Neural cell (in vitro differentiated cells): ENCODE measurements at regions not wholly inside any gene's neighbourhood (a gene's known extent, or its start where the extent isn't known, plus 50 kb on each side); places are given as distances from the start of the nearest gene placed in this dataset.

ENCODE experiments used
- H2AFZ ChIP-seq: fragments of 200-600, 300-800 bp; sonication (generic), shearing (Covaris generic); 2 replicates; pipeline ENCODE4 v1.6.0; 2014; ENCODE audit warnings: low read depth, mild to moderate bottlenecking, antibody characterized with exemption, low read length, moderate library complexity
- H3F3A ChIP-seq: fragments of 200-600 bp; shearing (Covaris generic); 2 replicates; pipeline ENCODE4 v1.6.1; 2016; ENCODE audit warnings: mild to moderate bottlenecking, moderate library complexity, mixed read lengths, antibody characterized with exemption, low read length; ENCODE audit not compliant: insufficient read depth, poor library complexity, severe bottlenecking
- H3K27ac ChIP-seq: fragments of 200-600, 300-800 bp; sonication (generic), shearing (Covaris generic); 2 replicates; pipeline ENCODE4 v1.5.1; 2014; ENCODE audit warnings: mild to moderate bottlenecking, low read length, moderate library complexity
- H3K27me3 ChIP-seq: fragments of 300-800, 200-600 bp; sonication (generic), shearing (Covaris generic); 2 replicates; pipeline ENCODE4 v1.6.0; 2014; ENCODE audit warnings: mild to moderate bottlenecking, low read depth, low read length, moderate library complexity; ENCODE audit not compliant: insufficient read depth
- H3K36me3 ChIP-seq: fragments of 300-800, 200-600 bp; sonication (generic), shearing (Covaris generic); 2 replicates; pipeline ENCODE4 v1.5.1; 2014; ENCODE audit warnings: mild to moderate bottlenecking, antibody characterized with exemption, low read length, moderate library complexity; ENCODE audit not compliant: insufficient read depth
- H3K4me2 ChIP-seq: fragments of 300-800, 200-600 bp; sonication (generic), shearing (Covaris generic); 2 replicates; pipeline ENCODE4 v1.6.0; 2014; ENCODE audit warnings: mild to moderate bottlenecking, low read length
- H3K4me3 ChIP-seq: fragments of 300-800, 200-600 bp; sonication (generic), shearing (Covaris generic); 2 replicates; pipeline ENCODE4 v1.5.1; 2014; ENCODE audit warnings: mild to moderate bottlenecking, low read length, moderate library complexity
- H3K79me2 ChIP-seq: fragments of 200-600 bp; shearing (Covaris generic); replicated peaks from 2 replicates; pipeline ENCODE4 v1.6.0; 2014; ENCODE audit warnings: mild to moderate bottlenecking, low read length, moderate library complexity; ENCODE audit not compliant: insufficient read depth
- H3K9ac ChIP-seq: fragments of 300-800, 200-600 bp; sonication (generic), shearing (Covaris generic); 2 replicates; pipeline ENCODE4 v1.6.1; 2016; ENCODE audit warnings: mild to moderate bottlenecking, low read length, mixed read lengths
- H3K9me2 ChIP-seq: fragments of 200-600 bp; shearing (Covaris generic); 2 replicates; pipeline ENCODE4 v1.6.1; 2016; ENCODE audit warnings: mild to moderate bottlenecking, low read length, mixed read lengths; ENCODE audit not compliant: insufficient read depth
- H3K9me3 ChIP-seq: fragments of 200-600, 300-800 bp; sonication (generic), shearing (Covaris generic); 2 replicates; pipeline ENCODE4 v1.6.1; 2016; ENCODE audit warnings: mild to moderate bottlenecking, mixed run types, low read length, moderate library complexity, mixed read lengths
- H4K20me1 ChIP-seq: fragments of 200-600 bp; shearing (Covaris generic); 2 replicates; pipeline ENCODE4 v1.6.1; 2016; ENCODE audit warnings: mild to moderate bottlenecking, mixed run types; ENCODE audit not compliant: insufficient read depth
- EP300 ChIP-seq: fragments of 450-650 bp; conservative IDR thresholded peaks from 2 replicates; pipeline ENCODE4 v1.6.1; 2014; ENCODE audit warnings: antibody characterized with exemption, mild to moderate bottlenecking, moderate library complexity; ENCODE audit not compliant: poor library complexity, severe bottlenecking
- EZH2 ChIP-seq: fragments of 200-600, 300-800 bp; shearing (Covaris generic), sonication (generic); IDR thresholded peaks from 2 replicates; pipeline ENCODE4 v1.6.1; 2014; ENCODE audit warnings: antibody characterized with exemption, low read length, borderline replicate concordance, mild to moderate bottlenecking; ENCODE audit not compliant: insufficient read depth, poor library complexity, severe bottlenecking
- MXI1 ChIP-seq: fragments of 450-650 bp; conservative IDR thresholded peaks from 2 replicates; pipeline ENCODE4 v1.6.1; 2014; ENCODE audit warnings: antibody characterized with exemption, mild to moderate bottlenecking; ENCODE audit not compliant: poor library complexity, severe bottlenecking
- POLR2AphosphoS5 ChIP-seq: IDR thresholded peaks from 2 replicates; pipeline ENCODE4 v1.6.1; 2012
- RAD21 ChIP-seq: fragments of 450-650 bp; conservative IDR thresholded peaks from 2 replicates; pipeline ENCODE4 v1.6.1; 2014; ENCODE audit warnings: antibody characterized with exemption, mild to moderate bottlenecking, moderate library complexity
- SMC3 ChIP-seq: fragments of 450-650 bp; conservative IDR thresholded peaks from 2 replicates; pipeline ENCODE4 v1.6.1; 2014; ENCODE audit warnings: antibody characterized with exemption, mild to moderate bottlenecking, moderate library complexity; ENCODE audit not compliant: poor library complexity
- TAF1 ChIP-seq: IDR thresholded peaks from 2 replicates; pipeline ENCODE4 v1.6.1; 2012; ENCODE audit warnings: low read depth
- TF ChIP-seq, protein P1 (sequence below): IDR thresholded peaks from 2 replicates; pipeline ENCODE4 v1.6.1; 2012; ENCODE audit warnings: borderline replicate concordance
- TF ChIP-seq, protein P2 (sequence below): fragments of 450-650 bp; IDR thresholded peaks from 2 replicates; pipeline ENCODE4 v1.5.1; 2014; ENCODE audit warnings: antibody characterized with exemption, mild to moderate bottlenecking, moderate library complexity; ENCODE audit not compliant: poor library complexity, severe bottlenecking

DNA sequence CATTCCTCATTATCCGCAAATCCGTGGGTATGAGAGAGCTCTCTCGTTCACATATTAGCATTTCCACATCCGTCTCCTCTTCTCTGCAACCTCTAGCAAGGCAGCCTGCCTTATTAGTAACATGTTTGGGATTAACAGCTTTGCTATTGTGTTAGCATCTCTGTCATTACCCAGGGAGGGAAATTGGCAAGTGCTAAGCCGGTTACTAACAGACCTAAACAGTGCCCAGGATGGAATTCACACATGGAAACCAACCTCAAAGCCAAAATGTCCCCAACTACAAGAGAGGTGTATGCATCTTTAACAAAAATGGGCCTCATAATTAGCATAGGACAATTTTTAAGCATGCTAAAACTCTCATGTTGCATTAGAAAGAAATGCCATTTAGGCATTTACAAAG is 309.0 kb upstream of the MEIS1 start:
- H3K9me3 ChIP-seq: no peaks in the 10 kb centered on the region
- H3K79me2 ChIP-seq: no peaks in the 10 kb centered on the region
- no peaks in the 10 kb centered on the region for H3K27me3 ChIP-seq
- no peaks in the 10 kb centered on the region for H3K9me2 ChIP-seq
- no peak overlapping the region for H3K9ac ChIP-seq
- TF ChIP-seq SMC3: no peak
- TF ChIP-seq EP300: no peak
- TF ChIP-seq, protein P1, sequence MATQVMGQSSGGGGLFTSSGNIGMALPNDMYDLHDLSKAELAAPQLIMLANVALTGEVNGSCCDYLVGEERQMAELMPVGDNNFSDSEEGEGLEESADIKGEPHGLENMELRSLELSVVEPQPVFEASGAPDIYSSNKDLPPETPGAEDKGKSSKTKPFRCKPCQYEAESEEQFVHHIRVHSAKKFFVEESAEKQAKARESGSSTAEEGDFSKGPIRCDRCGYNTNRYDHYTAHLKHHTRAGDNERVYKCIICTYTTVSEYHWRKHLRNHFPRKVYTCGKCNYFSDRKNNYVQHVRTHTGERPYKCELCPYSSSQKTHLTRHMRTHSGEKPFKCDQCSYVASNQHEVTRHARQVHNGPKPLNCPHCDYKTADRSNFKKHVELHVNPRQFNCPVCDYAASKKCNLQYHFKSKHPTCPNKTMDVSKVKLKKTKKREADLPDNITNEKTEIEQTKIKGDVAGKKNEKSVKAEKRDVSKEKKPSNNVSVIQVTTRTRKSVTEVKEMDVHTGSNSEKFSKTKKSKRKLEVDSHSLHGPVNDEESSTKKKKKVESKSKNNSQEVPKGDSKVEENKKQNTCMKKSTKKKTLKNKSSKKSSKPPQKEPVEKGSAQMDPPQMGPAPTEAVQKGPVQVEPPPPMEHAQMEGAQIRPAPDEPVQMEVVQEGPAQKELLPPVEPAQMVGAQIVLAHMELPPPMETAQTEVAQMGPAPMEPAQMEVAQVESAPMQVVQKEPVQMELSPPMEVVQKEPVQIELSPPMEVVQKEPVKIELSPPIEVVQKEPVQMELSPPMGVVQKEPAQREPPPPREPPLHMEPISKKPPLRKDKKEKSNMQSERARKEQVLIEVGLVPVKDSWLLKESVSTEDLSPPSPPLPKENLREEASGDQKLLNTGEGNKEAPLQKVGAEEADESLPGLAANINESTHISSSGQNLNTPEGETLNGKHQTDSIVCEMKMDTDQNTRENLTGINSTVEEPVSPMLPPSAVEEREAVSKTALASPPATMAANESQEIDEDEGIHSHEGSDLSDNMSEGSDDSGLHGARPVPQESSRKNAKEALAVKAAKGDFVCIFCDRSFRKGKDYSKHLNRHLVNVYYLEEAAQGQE: no peak
- no peak for TF ChIP-seq MXI1
- TF ChIP-seq, protein P2, sequence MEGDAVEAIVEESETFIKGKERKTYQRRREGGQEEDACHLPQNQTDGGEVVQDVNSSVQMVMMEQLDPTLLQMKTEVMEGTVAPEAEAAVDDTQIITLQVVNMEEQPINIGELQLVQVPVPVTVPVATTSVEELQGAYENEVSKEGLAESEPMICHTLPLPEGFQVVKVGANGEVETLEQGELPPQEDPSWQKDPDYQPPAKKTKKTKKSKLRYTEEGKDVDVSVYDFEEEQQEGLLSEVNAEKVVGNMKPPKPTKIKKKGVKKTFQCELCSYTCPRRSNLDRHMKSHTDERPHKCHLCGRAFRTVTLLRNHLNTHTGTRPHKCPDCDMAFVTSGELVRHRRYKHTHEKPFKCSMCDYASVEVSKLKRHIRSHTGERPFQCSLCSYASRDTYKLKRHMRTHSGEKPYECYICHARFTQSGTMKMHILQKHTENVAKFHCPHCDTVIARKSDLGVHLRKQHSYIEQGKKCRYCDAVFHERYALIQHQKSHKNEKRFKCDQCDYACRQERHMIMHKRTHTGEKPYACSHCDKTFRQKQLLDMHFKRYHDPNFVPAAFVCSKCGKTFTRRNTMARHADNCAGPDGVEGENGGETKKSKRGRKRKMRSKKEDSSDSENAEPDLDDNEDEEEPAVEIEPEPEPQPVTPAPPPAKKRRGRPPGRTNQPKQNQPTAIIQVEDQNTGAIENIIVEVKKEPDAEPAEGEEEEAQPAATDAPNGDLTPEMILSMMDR: no peak
- no peak for TF ChIP-seq TAF1
- TF ChIP-seq EZH2: no peak
- no peak for TF ChIP-seq POLR2AphosphoS5
- no peak for TF ChIP-seq RAD21
- no peak overlapping the region for H2AFZ ChIP-seq
- H3K36me3 ChIP-seq: no peaks in the 10 kb centered on the region
- no peaks in the 10 kb centered on the region for H3F3A ChIP-seq
- H3K27ac ChIP-seq: no peak overlapping the region
- H4K20me1 ChIP-seq: no peaks in the 10 kb centered on the region
- H3K4me3 ChIP-seq: no peak overlapping the region
- no peak overlapping the region for H3K4me2 ChIP-seq

DNA sequence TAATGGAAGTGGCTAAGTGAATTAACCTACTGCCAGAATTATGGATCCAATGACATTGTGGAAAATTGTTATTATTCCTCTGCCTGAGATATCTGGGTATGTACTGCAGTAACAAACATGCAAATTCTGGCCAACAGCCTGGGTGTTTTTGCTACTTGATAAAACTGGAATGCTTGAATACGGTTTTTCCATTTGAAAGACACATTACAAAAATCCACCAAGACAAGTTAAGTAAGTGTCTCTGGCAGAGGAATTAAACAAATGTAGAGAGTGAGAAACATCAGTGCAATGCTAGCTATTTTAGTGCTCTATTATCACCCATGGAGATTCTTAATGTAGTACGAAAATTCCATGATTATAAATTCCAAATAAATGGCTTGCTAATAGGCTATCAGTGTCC is 312.4 kb upstream of the MEIS1 start:
- H3K9me3 ChIP-seq: no peaks in the 10 kb centered on the region
- H3K27ac ChIP-seq: no peak overlapping the region

More for the DNA sequence above, 312.4 kb upstream of the MEIS1 start:
- H3K36me3 ChIP-seq: no peaks in the 10 kb centered on the region
- H3K4me3 ChIP-seq: no peak overlapping the region
- H3K79me2 ChIP-seq: no peaks in the 10 kb centered on the region
- H3K9me2 ChIP-seq: no peaks in the 10 kb centered on the region
- H3K4me2 ChIP-seq: no peak overlapping the region
- no peak overlapping the region for H2AFZ ChIP-seq
- no peaks in the 10 kb centered on the region for H4K20me1 ChIP-seq
- no peaks in the 10 kb centered on the region for H3F3A ChIP-seq
- TF ChIP-seq RAD21 (no peak), EP300 (no peak), MXI1 (no peak), POLR2AphosphoS5 (no peak), TAF1 (no peak), SMC3 (no peak), EZH2 (no peak)
- TF ChIP-seq, protein P1: no peak
- TF ChIP-seq, protein P2: no peak
- no peaks in the 10 kb centered on the region for H3K27me3 ChIP-seq
- H3K9ac ChIP-seq: no peak overlapping the region
